HG02973 (cell line): ENCODE measurements at regions not wholly inside any gene's neighbourhood (a gene's known extent, or its start where the extent isn't known, plus 50 kb on each side); places are given as distances from the start of the nearest gene placed in this dataset.
"Not testable (repeated sequence)": the region's sequence is repeated elsewhere in the genome, so short reads cannot be mapped to it uniquely, and the experiment has no call there.

Experiments used
- ATAC-seq: cut with Tn5 transposase; IDR thresholded peaks from one replicate; pipeline ENCODE4 v1.9.1; 2021; ENCODE audit warnings: moderate library complexity; ENCODE audit not compliant: unreplicated experiment

DNA sequence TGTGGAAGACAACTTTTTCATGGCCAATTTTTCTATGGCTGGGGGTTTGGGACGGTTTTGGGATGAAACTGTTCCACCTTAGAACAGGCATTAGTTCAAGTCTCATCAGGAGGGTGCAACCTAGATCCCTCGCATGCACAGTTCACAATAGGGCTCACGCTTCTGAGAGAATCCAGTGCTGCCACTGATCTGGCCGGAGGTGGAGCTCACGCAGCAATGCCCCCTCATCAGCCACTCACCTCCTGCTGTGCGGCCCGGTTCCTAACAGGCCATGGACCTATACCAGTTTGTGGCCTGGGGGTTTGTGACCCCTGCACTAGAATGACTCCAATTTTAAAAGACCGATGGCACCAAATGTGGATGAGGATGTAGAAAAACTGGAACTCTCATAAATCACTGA is 127.2 kb upstream of the IER5L start:
- ATAC-seq: no peak

- ATAC-seq: no peak
Measured at GRCh38 chr9:129301941-129302340, 123.9 kb upstream of the IER5L start.

- not testable (repeated sequence) for ATAC-seq
Measured at GRCh38 chr9:129296195-129296594, 118.1 kb upstream of the IER5L start.

GRCh38 chr9:129291041-129291501 is 113.0 kb upstream of the IER5L start:
- ATAC-seq: no peak

DNA sequence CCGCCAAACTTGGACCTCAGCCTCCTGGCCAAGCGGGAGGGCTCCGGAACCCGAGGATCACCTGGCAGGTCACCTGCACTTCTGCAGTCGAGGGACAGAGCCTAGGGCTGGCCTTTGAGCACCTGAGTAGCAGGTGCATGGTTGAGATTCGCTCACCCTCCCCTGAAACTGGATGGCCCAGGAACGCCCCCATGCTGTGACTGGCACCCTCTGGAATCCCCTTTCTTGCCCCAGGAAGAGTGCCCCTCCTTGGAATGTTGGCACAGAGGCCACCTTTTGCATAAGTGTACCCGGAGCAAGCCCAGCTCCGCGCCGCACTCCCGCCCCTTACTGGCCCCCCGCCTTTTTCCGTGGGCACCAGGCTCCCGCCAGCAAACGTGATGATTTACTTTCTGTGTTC is 112.5 kb upstream of the IER5L start:
- ATAC-seq: no peak

- no peak for ATAC-seq
Measured at GRCh38 chr9:129289883-129290282, 111.8 kb upstream of the IER5L start.

DNA sequence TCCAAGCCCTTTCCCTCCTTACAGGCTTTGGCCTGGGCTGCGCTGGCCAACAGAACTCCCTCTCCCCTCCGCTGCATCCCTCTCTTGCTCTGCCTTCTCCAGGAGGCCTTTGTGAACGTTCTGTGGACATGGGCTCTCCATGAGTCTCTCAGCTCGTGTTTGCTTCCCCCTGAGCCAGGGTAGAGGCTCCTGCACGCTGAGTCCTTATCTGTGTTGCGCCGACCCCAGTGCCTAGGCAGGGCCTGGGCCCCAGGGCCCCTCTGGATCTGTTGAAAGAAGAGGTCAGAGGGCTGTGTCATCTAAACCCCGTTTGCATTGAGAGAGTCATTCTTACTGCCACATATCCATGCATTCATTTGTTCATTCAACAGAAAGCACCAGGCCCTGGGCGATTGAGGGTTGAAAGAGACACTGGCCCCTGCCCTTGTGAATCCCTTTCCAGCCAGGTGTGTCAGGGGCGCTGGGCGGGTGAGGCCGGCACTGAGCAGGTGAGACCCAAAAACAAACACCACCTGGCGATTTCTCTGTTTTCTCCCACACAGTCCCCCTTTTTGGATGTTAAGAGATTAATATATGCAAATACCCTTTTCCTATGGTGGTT is 111.2 kb upstream of the IER5L start:
- ATAC-seq: no peak

- ATAC-seq: no peak
Measured at GRCh38 chr9:129287619-129288305, 109.7 kb upstream of the IER5L start.

DNA sequence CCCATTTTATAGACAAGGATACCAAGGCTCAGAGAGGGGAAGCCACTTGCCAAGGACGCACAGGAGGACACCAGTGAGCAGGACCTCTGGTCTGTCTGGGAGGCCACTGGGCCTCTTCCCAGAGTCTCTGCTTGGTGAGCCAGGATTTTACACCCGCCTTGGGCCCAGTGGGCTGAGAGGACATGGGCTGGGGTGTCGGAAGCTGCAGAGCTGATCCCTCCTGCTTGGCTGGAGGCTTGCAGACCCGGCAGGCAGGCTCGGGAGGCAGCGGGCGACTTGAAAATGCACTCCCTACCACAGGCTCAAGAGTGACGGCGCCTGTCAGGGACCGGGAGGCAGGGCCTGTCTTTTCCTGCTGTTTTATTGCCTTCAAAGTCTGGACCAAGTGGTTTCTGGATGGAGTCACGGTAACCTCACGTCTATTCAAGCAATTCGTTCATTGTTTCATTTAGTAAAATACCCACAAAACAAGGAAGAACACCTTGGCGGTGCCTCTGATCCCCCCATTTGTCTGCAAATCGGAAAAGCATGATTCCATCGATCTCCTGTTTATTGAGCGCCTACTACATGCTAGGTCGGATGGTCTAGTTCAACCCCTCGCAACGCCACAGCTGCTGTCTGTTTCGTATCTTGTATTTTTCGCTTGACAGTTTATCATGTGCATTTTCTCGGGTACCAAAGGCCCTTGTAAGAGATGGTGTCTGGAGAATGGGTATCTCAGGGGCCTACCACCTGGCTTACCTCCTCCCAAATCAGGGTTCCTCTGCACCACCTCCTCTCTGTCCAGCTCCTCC is 108.1 kb upstream of the IER5L start:
- ATAC-seq: no peak

- no peak for ATAC-seq
Measured at GRCh38 chr9:129285382-129285781, 107.3 kb upstream of the IER5L start.

GRCh38 chr9:129284607-129285291 is 106.7 kb upstream of the IER5L start:
- no peak for ATAC-seq

DNA sequence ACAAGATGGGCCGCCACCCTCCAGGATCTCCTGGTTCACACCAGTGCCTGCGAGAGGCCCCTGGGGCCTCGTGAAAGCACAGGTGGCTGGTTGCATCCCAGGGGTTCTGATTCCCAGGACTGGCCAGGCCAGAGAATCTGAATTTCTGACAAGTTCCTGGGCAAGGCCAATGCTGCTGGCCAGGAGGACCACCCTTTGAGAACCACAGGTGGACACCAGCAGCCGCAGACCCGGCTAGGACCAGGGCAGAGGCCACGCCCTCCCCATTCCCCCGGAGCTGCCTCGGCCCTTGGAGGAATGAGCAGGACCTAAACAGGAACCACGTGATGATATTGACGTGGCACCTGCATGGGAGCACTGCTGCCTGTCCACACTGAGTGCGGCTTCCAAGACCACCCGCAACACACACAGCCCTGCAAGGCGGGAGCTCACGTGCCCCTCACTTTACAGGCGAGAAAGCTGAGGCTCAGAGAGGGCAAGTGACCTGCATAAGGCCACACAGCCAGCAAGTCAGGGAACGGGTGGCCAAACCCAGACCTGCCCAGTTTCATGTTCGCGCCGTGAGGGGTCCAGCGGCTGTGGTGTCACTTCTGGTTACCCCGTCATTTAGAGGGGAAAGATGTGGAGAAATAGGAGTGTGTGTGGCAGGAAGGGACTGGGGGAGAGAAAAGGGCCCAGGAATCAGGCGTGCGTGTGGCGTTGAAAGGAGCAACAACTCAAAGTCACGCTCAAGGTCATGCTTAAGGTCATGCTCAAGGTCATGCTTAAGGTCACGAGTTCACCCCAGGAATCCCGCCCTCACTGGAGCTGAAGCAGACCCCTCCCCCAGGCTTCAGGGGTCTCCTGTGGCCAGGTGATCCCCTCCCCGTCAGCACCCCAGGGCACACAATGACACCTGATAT is 105.9 kb upstream of the IER5L start:
- no peak for ATAC-seq

- no peak for ATAC-seq
Measured at GRCh38 chr9:129283291-129283691, 105.2 kb upstream of the IER5L start.

DNA sequence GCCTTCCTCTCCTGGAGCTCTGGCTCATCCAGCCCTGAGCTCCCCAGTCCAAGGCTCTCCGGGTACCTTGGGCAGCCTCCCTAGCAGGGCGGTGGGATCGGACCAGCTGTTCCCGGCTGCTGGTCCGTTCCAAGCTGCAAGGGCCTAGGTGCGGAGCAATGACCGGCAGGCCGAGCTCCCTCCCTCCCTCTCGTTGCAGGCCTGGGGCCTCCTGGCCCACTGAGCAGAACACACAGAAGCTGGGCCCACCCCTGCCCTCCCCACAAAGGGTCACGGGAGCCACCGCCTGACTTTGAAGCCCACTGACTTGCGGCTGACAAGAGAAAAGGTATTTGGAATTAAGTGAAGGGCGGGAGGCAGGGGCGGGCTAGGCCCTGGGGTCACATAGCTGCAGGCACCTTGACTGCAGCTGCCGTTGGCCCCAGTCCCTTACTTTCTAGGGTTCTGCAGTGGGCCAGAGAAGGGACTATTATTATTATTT is 104.7 kb upstream of the IER5L start:
- no peak for ATAC-seq

GRCh38 chr9:129282272-129282671 is 104.2 kb upstream of the IER5L start:
- ATAC-seq: no peak

- ATAC-seq: no peak
Measured at GRCh38 chr9:129281506-129282145, 103.6 kb upstream of the IER5L start.

DNA sequence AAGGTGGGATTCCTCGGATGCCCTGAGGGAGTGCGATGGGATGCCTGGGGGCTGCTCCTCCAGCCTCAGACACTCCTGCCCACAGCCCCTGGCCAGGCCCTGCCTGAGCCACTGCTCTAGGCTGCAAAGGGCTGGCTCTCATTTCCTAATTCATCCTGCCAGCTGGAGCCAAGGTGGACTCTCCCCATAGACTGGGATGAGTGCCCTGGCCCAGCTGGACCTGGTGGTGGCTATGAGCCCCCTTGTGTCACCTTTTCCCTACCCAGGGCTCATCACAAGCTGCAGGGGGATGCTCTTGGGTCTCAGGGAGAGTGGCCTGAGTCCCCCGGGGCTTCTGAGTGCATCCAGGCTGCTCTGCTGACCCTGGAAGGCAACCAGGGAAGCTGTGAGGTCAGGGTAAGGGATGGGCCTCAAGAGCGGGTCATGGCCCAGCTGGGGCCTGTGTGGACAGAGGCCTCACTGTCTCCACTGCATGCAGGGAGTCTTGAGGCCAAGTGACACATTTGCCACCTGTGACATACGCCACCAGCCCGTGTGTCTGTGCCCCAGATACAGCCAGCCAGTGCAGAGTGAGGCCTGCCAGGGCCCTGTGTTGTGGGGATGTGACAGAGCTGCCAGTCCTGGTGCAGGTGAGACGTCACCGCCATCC is 102.7 kb upstream of the IER5L start:
- ATAC-seq: no peak

DNA sequence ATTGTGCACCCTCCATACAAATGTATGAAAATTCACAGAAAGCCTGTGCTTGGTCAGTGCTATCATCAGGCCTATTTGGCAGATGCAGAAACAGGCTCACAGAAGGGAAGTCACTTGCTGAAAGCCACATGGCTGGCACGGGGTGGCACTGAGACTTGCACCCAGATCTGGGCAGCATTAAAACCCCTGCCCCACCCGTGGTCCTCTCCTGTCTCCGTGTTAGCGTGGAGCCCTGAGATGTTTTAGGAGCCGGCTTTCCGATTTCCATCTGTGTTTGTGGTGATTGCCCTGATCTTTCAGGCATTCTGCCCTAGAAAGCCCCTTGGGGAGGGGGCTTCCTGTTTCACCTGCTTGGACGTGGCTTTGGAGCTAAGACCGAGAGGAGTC is 102.2 kb upstream of the IER5L start:
- no peak for ATAC-seq
